ENCODE measurements at regions not wholly inside any gene's neighbourhood (a gene's known extent, or its start where the extent isn't known, plus 50 kb on each side); places are given as distances from the start of the nearest gene placed in this dataset.
"Not testable (repeated sequence)": the region's sequence is repeated elsewhere in the genome, so short reads cannot be mapped to it uniquely, and the experiment has no call there.

DNA sequence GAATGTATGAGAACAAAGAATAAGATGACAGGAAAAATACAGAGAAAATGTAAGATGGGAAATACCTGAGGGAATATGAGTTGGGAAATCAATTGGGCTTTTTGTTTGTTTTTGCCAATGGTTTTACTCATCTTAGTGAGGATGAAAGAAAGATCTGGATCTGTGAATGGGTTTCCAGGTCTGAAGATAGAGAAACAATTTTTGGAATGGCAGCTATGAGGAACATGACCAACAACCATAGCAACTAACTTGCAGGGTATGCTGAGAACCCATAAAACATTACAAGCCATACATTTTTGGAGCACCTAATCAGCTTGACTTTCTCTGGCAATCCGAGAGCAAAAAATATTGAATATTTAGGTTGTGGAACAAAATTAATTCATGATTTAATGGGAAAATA is 290.0 kb downstream of the KCTD12 start:
- DNase-seq: no peak

DNA sequence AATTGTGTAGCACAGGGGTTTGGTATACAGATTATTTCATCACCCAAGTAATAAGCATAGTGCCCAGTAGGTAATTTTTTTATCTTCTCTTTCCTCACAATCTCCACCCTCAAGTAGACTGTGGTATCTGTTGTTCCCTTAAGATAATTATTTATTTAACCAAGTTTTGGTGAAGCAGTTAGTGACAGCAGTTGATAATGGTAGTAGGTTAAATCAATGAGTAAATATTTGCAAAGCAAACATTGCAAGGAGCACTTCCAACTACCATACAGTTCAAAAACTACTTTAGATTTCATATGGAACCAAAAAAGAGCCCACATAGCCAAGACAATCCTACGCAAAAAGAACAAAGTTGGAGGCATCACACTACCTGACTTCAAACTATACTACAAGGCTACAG is 291.8 kb downstream of the KCTD12 start:
- no peak for DNase-seq

GRCh38 chr13:76586842-76587241 is 299.4 kb downstream of the KCTD12 start:
- DNase-seq: no peak

DNA sequence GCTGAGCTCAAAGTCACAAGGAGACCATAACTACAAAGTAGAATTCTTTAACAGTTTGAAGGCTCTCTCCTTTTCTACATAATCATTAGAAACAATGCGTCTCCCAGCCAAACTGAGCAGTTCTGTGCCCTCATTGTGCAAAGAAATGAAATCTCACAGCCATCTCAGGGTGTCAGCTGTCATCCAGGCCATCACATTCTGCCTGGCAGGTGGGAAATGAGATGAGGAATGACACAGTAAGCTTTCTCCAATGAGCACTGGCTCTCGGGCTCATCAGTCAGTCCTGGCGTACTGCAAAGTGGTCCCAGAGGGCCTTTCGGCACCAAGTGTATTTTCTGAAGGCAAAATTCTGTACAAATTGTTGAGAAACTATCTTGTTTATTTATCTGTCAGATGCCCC is 306.5 kb downstream of the KCTD12 start:
- DNase-seq: no peak

- not testable (repeated sequence) for DNase-seq
Measured at GRCh38 chr13:76575634-76576033, 310.6 kb downstream of the KCTD12 start.

DNA sequence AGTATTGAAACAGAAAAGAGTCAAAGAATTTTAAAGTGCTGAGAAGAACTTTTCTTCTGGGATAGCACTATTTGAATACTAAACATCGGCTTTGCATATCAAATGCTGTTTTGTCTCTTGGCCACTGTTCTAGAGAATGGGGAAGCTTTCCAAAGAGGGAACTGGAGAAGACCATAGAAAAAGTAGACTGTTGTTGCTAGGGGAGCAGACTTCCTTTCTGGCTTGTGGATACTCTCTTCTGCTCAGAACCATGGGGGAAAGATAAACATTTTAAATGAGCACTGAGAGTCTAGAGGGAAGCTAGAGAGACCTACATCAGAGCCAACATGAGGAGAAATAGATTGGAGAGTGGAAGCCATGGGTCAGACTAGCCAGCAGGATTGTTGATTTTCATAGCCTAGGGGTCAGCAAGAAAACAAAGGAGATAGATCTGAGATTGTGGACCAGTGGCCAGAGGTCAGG is 315.7 kb downstream of the KCTD12 start:
- no peak for DNase-seq

- DNase-seq: no peak
Measured at GRCh38 chr13:76556627-76557026, 329.6 kb downstream of the KCTD12 start.

- no peak for DNase-seq
Measured at GRCh38 chr13:76552807-76553206, 333.4 kb downstream of the KCTD12 start.

GRCh38 chr13:76552041-76552772 is 334.0 kb downstream of the KCTD12 start:
- no peak for DNase-seq

GRCh38 chr13:76542176-76542575 is 344.0 kb downstream of the KCTD12 start:
- no peak for DNase-seq

GRCh38 chr13:76538004-76538403 is 348.2 kb downstream of the KCTD12 start:
- DNase-seq: no peak

DNA sequence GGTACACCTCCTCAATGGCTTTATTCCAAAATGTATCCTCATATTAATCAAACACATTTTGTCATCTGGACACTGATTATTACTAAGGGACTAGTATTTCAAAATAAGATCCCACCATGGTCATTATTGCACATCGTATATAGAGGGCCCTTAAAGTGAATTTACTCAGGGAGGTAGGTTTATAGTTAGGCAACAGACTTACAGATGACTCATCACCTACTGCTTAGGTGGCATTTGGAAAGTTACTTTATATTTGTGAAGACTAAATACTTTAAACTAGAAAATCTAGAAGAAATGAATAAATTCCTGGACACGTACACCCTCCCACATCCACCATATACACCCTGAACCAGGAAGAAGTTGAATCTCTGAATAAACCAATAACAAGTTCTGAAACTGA is 353.0 kb downstream of the KCTD12 start:
- no peak for DNase-seq

GRCh38 chr13:76527041-76527440 is 359.2 kb downstream of the KCTD12 start:
- no peak for DNase-seq

GRCh38 chr13:76523740-76524340 is 362.4 kb downstream of the KCTD12 start:
- DNase-seq: no peak

GRCh38 chr13:76522083-76522755 is 364.0 kb downstream of the KCTD12 start:
- no peak for DNase-seq

DNA sequence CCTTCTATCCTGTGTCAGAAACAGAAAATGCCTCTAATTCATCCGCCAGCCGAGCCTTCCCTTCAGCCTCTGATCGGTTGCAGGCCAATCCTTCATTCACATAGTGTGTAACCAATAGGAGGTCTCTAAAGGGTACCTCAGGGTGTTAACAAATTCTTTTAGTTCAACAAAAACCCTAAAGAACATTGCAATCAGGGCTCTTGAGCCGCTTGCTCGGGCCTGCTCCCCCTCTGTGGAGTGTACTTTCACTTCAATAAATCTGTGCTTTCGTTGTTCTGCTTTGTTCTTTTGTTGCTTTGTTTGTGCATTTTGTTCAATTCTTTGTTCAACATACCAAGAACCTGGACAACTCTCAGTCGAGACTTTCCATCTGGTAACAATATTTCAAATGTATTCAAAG is 366.5 kb downstream of the KCTD12 start:
- no peak for DNase-seq

DNA sequence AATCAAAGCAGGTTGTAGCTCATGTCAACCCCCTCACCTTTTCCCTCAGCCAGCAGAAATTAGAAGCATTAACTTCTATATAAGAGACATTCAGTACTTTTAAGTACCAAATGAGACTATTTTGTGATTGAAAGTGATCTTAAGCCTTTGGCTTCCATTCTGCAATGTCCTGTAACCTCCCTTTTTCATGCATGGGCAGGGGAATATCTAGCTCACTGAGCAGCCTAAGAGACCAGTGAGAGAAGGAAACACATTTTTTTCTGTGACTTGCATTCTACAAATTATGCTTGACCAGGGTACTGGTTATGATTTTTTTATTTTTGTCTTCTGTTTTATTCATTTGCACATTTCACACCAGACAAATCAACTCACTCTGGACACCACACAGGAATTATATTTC is 369.6 kb downstream of the KCTD12 start:
- no peak for DNase-seq

DNA sequence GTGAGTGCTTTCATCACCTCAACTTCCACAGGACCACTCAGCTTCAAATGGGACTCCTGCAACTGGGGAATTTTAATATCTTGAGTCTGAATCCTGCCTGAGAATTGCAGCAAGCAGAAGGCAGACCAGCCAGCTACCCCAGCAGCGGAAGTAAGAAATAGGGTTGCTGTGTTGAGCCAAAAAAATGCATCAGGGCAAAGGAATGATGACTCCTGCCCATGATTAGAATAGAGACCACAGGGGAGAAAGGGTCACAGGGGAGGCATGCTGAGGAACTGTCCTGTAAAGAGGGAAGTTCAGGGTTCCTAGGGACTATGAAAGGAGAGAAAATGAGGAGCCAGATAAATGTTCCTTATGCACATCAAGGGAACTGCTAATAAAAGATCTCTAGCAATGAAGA is 370.2 kb downstream of the KCTD12 start:
- no peak for DNase-seq

DNA sequence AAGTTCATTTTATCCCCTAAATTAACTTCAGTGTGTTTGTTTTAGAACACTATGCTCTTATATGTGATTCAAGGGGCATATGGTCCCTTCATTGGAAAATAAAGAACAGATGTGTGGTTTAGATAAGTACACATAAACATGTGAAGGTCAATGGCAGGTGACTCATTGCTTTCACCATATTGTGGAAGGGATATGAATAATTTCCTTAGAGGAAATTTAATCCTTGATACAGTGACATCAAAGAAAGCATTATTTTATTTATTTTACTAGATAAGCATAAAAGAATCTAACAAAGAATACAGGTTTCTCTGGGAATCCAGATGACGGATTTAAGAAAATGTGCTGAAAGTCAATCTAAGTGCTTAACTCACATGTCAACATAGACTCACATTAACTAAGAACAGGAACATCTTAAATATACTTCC is 373.5 kb downstream of the KCTD12 start:
- DNase-seq: no peak

DNA sequence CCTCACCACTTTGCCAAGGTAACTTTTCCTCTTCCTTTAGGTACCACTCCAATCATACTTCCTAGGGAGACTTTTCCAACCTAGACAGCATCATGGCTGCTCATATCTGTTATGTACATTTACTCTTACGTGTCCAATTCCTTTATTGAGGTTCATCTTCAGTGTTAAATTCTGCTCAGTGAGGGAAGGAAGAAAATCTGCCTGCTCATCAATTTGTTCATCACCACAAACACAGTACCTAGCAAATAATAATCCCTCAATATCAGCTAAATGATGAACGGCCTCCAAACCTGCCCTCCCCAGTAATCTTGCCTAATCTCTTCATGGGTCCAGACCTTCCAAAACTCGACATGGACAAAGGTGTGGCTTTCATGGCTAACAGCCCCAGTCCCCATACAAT is 380.8 kb downstream of the KCTD12 start:
- no peak for DNase-seq

- no peak for DNase-seq
Measured at GRCh38 chr13:76503766-76504165, 382.4 kb downstream of the KCTD12 start.

GRCh38 chr13:76503291-76503690 is 382.9 kb downstream of the KCTD12 start:
- DNase-seq: no peak

DNA sequence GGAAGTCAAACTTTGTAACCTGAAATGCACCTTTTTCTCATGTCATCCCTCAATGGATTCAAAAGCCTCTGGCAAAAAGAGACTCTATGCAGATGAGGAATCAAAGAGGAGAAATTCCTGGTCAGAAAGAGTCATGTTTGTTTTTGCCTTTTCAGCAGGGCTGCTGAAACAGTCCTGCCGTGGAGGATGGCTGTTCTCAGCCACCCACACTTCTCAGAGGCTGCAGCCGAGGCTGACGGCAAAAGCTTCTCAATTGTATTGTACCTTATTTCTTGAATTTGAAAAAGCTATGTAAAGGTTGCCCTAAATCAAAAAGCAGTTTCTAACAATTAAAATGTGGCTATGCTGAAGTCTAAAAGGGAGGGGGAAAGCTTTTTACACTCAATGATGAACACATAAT is 385.3 kb downstream of the KCTD12 start:
- no peak for DNase-seq

GRCh38 chr13:76499891-76500290 is 386.3 kb downstream of the KCTD12 start:
- DNase-seq: no peak
